H1 (cell line): ENCODE measurements at regions not wholly inside any gene's neighbourhood (a gene's known extent, or its start where the extent isn't known, plus 50 kb on each side); places are given as distances from the start of the nearest gene placed in this dataset.

Experiments
- CTCF ChIA-PET: fragments of 300-600 bp; sonication (Branson Sonifier 250); formaldehyde crosslinking; loops from one replicate; lab custom pipeline; 2021; ENCODE audit not compliant: partially characterized antibody; lab: Charles Lee
- POLR2A ChIA-PET: fragments of 300-600 bp; sonication (Branson Sonifier 250); formaldehyde crosslinking; loops from one replicate; lab custom pipeline; 2021; ENCODE audit warnings: inconsistent platforms; ENCODE audit not compliant: partially characterized antibody; lab: Charles Lee
- DNase-seq, 2 experiments: peaks; one replicate each; pipeline versions ENCODE4 v3.0.0 to v3.0.0-alpha.2; 2010 to 2022; ENCODE audit warnings: low spot score in 2 of 2, low read depth in 1 of 2, mixed read lengths in 1 of 2
- FAIRE-seq: peaks from 2 replicates; lab custom pipeline; 2011; peaks lifted over from hg19 to GRCh38; lab: Jason Lieb, UNC
- H2AFZ ChIP-seq: 2 replicates; pipeline ENCODE4 v1.8.1; 2012; ENCODE audit warnings: low read length, inconsistent platforms
- H2AK5ac ChIP-seq: 2 replicates; pipeline ENCODE4 v1.6.1; 2013; ENCODE audit warnings: low read depth, low read length
- H2BK120ac ChIP-seq: replicated peaks from 2 replicates; pipeline ENCODE3; 2013; ENCODE audit warnings: low read depth, low read length, inconsistent platforms
- H2BK12ac ChIP-seq: 2 replicates; pipeline ENCODE4 v1.6.1; 2013; ENCODE audit warnings: low read depth, low read length
- H2BK15ac ChIP-seq: 2 replicates; pipeline ENCODE4 v1.6.1; 2013; ENCODE audit warnings: low read length
- H2BK20ac ChIP-seq: 2 replicates; pipeline ENCODE4 v1.6.1; 2013; ENCODE audit warnings: low read length
- H2BK5ac ChIP-seq: 2 replicates; pipeline ENCODE4 v1.6.1; 2013; ENCODE audit warnings: low read depth, low read length
- H3K14ac ChIP-seq: 2 replicates; pipeline ENCODE4 v1.6.1; 2013; ENCODE audit warnings: inconsistent platforms; ENCODE audit not compliant: insufficient read length
- H3K18ac ChIP-seq: 2 replicates; pipeline ENCODE4 v1.6.1; 2013; ENCODE audit warnings: low read length; ENCODE audit errors: extremely low read depth
- H3K23ac ChIP-seq: 2 replicates; pipeline ENCODE4 v1.6.1; 2013; ENCODE audit warnings: inconsistent platforms; ENCODE audit not compliant: insufficient read length
- H3K23me2 ChIP-seq: 2 replicates; pipeline ENCODE4 v1.6.1; 2013; ENCODE audit warnings: low read depth, low read length
- H3K27ac ChIP-seq: 2 replicates; pipeline ENCODE4 v1.6.1; 2011; ENCODE audit warnings: low read depth, low read length, inconsistent platforms
- H3K27me3 ChIP-seq, 4 experiments: replicated peaks in 1 of 4; 1 replicate in 1 of 4; 2 replicates in 3 of 4; pipeline versions ENCODE4 v1.6.1 to v1.8.1; 2011 to 2013; ENCODE audit warnings: low read length in 3 of 4, mild to moderate bottlenecking in 3 of 4, inconsistent platforms in 2 of 4, mixed read lengths in 2 of 4, moderate library complexity in 1 of 4; ENCODE audit not compliant: control insufficient read depth in 3 of 4, insufficient read depth in 3 of 4; ENCODE audit errors: extremely low read depth in 1 of 4
- H3K36me3 ChIP-seq, 4 experiments: 2 replicates each; pipeline versions ENCODE4 v1.6.1 to v1.8.1; 2011 to 2013; ENCODE audit warnings: mild to moderate bottlenecking in 4 of 4, low read length in 3 of 4, moderate library complexity in 2 of 4, control low read depth in 1 of 4, inconsistent platforms in 1 of 4; ENCODE audit not compliant: insufficient read depth in 4 of 4, control insufficient read depth in 2 of 4
- H3K4ac ChIP-seq: replicated peaks from 2 replicates; pipeline ENCODE3; 2013; ENCODE audit warnings: low read length, low read depth, mixed read lengths, inconsistent platforms; ENCODE audit not compliant: insufficient read length
- H3K4me1 ChIP-seq, 4 experiments: replicated peaks in 1 of 4; 1 replicate in 1 of 4; 2 replicates in 3 of 4; pipeline versions ENCODE4 v1.6.1 to v1.8.1; 2011 to 2013; ENCODE audit warnings: low read length in 3 of 4, inconsistent platforms in 2 of 4, mixed read lengths in 1 of 4; ENCODE audit not compliant: insufficient read depth in 4 of 4, control insufficient read depth in 3 of 4
- H3K4me2 ChIP-seq, 2 experiments: 2 replicates each; pipeline versions ENCODE4 v1.6.1 to v1.8.1; 2011 to 2013; ENCODE audit warnings: low read depth in 2 of 2, low read length in 2 of 2, control low read depth in 1 of 2, inconsistent platforms in 1 of 2, mild to moderate bottlenecking in 1 of 2; ENCODE audit not compliant: insufficient read depth in 1 of 2
- H3K4me3 ChIP-seq, 4 experiments: fragments of 200-600, 300-600 bp in 1 of 4; sonication (generic), shearing (Covaris generic), sonication (Bioruptor Twin) in 1 of 4; 2 replicates each; pipeline versions ENCODE4 v1.5.1 to v1.8.1; 2011 to 2016; ENCODE audit warnings: low read length in 4 of 4, low read depth in 3 of 4, control low read depth in 2 of 4, inconsistent platforms in 2 of 4, mild to moderate bottlenecking in 2 of 4, mixed read lengths in 1 of 4, moderate library complexity in 1 of 4; ENCODE audit not compliant: insufficient read depth in 2 of 4; ENCODE audit errors: extremely low read depth in 1 of 4
- H3K56ac ChIP-seq: replicated peaks from 2 replicates; pipeline ENCODE3; 2013; ENCODE audit warnings: low read depth, mild to moderate bottlenecking, mixed read lengths, low read length, inconsistent platforms; ENCODE audit not compliant: insufficient read length
- H3K79me1 ChIP-seq: 2 replicates; pipeline ENCODE4 v1.6.1; 2013; ENCODE audit warnings: low read depth, low read length, control low read depth
- H3K79me2 ChIP-seq, 2 experiments: 2 replicates each; pipeline versions ENCODE4 v1.6.1 to v1.8.1; 2012 to 2013; ENCODE audit warnings: low read length in 2 of 2, mild to moderate bottlenecking in 2 of 2, inconsistent platforms in 1 of 2; ENCODE audit not compliant: insufficient read depth in 2 of 2, control insufficient read depth in 1 of 2
- H3K9ac ChIP-seq, 4 experiments: replicated peaks in 1 of 4; 1 replicate in 1 of 4; 2 replicates in 3 of 4; pipeline versions ENCODE4 v1.6.1 to v1.8.1; 2011 to 2013; ENCODE audit warnings: low read depth in 3 of 4, low read length in 3 of 4, control low read depth in 2 of 4, mild to moderate bottlenecking in 2 of 4, moderate library complexity in 2 of 4, inconsistent platforms in 1 of 4; ENCODE audit errors: extremely low read depth in 1 of 4
- H3K9me3 ChIP-seq, 2 experiments: 2 replicates each; pipeline versions ENCODE4 v1.6.1 to v1.8.1; 2012 to 2013; ENCODE audit warnings: mild to moderate bottlenecking in 2 of 2, moderate library complexity in 2 of 2, control low read depth in 1 of 2, inconsistent platforms in 1 of 2, low read depth in 1 of 2, low read length in 1 of 2, mixed read lengths in 1 of 2; ENCODE audit not compliant: insufficient read depth in 2 of 2
- H4K20me1 ChIP-seq, 2 experiments: replicated peaks in 1 of 2; 2 replicates each; pipeline versions ENCODE3 to v1.8.1; 2011 to 2013; ENCODE audit warnings: inconsistent platforms in 2 of 2, low read length in 2 of 2, mild to moderate bottlenecking in 1 of 2; ENCODE audit not compliant: insufficient read depth in 2 of 2, control insufficient read depth in 1 of 2
- H4K5ac ChIP-seq: 2 replicates; pipeline ENCODE4 v1.6.1; 2013; ENCODE audit warnings: low read length, low read depth, mixed read lengths, inconsistent platforms; ENCODE audit not compliant: insufficient read length
- H4K8ac ChIP-seq: 2 replicates; pipeline ENCODE4 v1.8.0; 2013; ENCODE audit warnings: mild to moderate bottlenecking, moderate library complexity, low read length, inconsistent platforms; ENCODE audit not compliant: insufficient read depth; ENCODE audit errors: extremely low read depth
- H4K91ac ChIP-seq: replicated peaks from 2 replicates; pipeline ENCODE3; 2013; ENCODE audit warnings: low read length, mixed read lengths, inconsistent platforms; ENCODE audit not compliant: insufficient read length
- ATF2 ChIP-seq: IDR thresholded peaks from 2 replicates; pipeline ENCODE4 v1.6.1; 2012; ENCODE audit warnings: low read length, inconsistent platforms
- BRCA1 ChIP-seq: IDR thresholded peaks from 2 replicates; pipeline ENCODE4 v1.6.1; 2012; ENCODE audit warnings: low read depth, low read length, improper control_type of control experiment
- CTBP2 ChIP-seq: IDR thresholded peaks from 2 replicates; pipeline ENCODE4 v1.7.0; 2011; ENCODE audit warnings: borderline replicate concordance, mild to moderate bottlenecking, moderate library complexity, mixed read lengths, low read length; ENCODE audit not compliant: insufficient read depth, insufficient read length
- PHF8 ChIP-seq: fragments of 200-600 bp; sonication (generic); conservative IDR thresholded peaks from 2 replicates; pipeline ENCODE4 v1.7.1; 2012; ENCODE audit warnings: low read depth, mild to moderate bottlenecking, inconsistent platforms, low read length, moderate library complexity
- RXRA ChIP-seq: IDR thresholded peaks from 2 replicates; pipeline ENCODE4 v1.6.1; 2011; ENCODE audit warnings: low read depth, mild to moderate bottlenecking, low read length, moderate library complexity; ENCODE audit not compliant: insufficient read depth
- SAP30 ChIP-seq: fragments of 300-600 bp; sonication (generic); IDR thresholded peaks from 2 replicates; pipeline ENCODE4 v1.7.1; 2012; ENCODE audit warnings: low read length, moderate library complexity, mild to moderate bottlenecking, inconsistent platforms; ENCODE audit not compliant: insufficient read depth, insufficient replicate concordance
- TBP ChIP-seq: IDR thresholded peaks from 2 replicates; pipeline ENCODE4 v1.6.1; 2011; ENCODE audit warnings: low read depth, low read length, improper control_type of control experiment
- ZNF274 ChIP-seq: IDR thresholded peaks from 2 replicates; pipeline ENCODE4 v1.7.0; 2012; ENCODE audit warnings: low read length, borderline replicate concordance; ENCODE audit errors: extremely low read depth
- WGBS, 2 experiments: shearing (Covaris generic) in 1 of 2; methylation state at CpG; one replicate each; pipeline versions ENCODE4 v1.1.6 to v1.1.7; 2013 to 2015; ENCODE audit warnings: low lambda C conversion rate in 2 of 2, mixed read lengths in 2 of 2, inconsistent platforms in 1 of 2, low coverage in 1 of 2, missing lambda C conversion rate in 1 of 2; ENCODE audit not compliant: insufficient replicate concordance in 2 of 2, insufficient coverage in 1 of 2, insufficient read length in 1 of 2; ENCODE audit errors: extremely low coverage in 1 of 2, missing lambda C conversion rate in 1 of 2; 5-methylcytosine and 5-hydroxymethylcytosine counted together

GRCh38 chr7:131202451-131202850, 125.2 kb upstream of the MKLN1 start:
- no peak for TF ChIP-seq BRCA1
- TF ChIP-seq RXRA: no peak
- no peak for TF ChIP-seq TBP
- TF ChIP-seq ZNF274: no peak
- TF ChIP-seq PHF8: no peak
- TF ChIP-seq SAP30: no peak
- no peak for TF ChIP-seq ATF2
- no peak for TF ChIP-seq CTBP2
- no peak overlapping the region for H2AK5ac ChIP-seq
- no peaks in the 10 kb centered on the region for H3K23me2 ChIP-seq
- H3K9ac ChIP-seq: no peak overlapping the region
- no peak overlapping the region for H3K18ac ChIP-seq
- H3K9me3 ChIP-seq: no peaks in the 10 kb centered on the region
- H2BK20ac ChIP-seq: no peak overlapping the region
- H3K4ac ChIP-seq: no peak overlapping the region
- no peak overlapping the region for H4K8ac ChIP-seq
- H3K36me3 ChIP-seq: no peaks in the 10 kb centered on the region
- H3K4me1 ChIP-seq: no peaks in the 10 kb centered on the region
- H2BK15ac ChIP-seq: no peak overlapping the region
- H3K79me1 ChIP-seq: no peaks in the 10 kb centered on the region
- DNase-seq: no peak
- H4K5ac ChIP-seq: no peak overlapping the region
- no peak for FAIRE-seq
- no peaks in the 10 kb centered on the region for H4K20me1 ChIP-seq
- H3K4me2 ChIP-seq: no peak overlapping the region
- no peak overlapping the region for H3K27ac ChIP-seq
- no peaks in the 10 kb centered on the region for H3K79me2 ChIP-seq
- H3K27me3 ChIP-seq: no peaks in the 10 kb centered on the region
- no peak overlapping the region for H4K91ac ChIP-seq
- CTCF ChIA-PET: interaction anchor here (1.1 kb wide), 1 partner anchor 14 kb away, joined by 3 read pairs; no protein-coding TSS in a partner anchor
- no peak overlapping the region for H2BK5ac ChIP-seq
- 89% methylated on average over 5 of the region's 5 CpGs; no CpG with 5 or more reads in 1 of the 2 experiments for whole genome bisulfite sequencing, 2 experiments
- no peak overlapping the region for H3K14ac ChIP-seq
- no peak overlapping the region for H3K4me3 ChIP-seq
- no peak overlapping the region for H2AFZ ChIP-seq
- no peak overlapping the region for H3K23ac ChIP-seq
- H2BK120ac ChIP-seq: no peak overlapping the region
- no peak overlapping the region for H3K56ac ChIP-seq
- no peak overlapping the region for H2BK12ac ChIP-seq
- POLR2A ChIA-PET: no interaction called here
